Bronchial epithelial cell (primary cell): ENCODE measurements at regions not wholly inside any gene's neighbourhood (a gene's known extent, or its start where the extent isn't known, plus 50 kb on each side); places are given as distances from the start of the nearest gene placed in this dataset.
"Not testable (repeated sequence)": the region's sequence is repeated elsewhere in the genome, so short reads cannot be mapped to it uniquely, and the experiment has no call there.

Experiments used
- DNase-seq: peaks from one replicate; pipeline ENCODE4 v3.0.0-alpha.2; 2010; ENCODE audit warnings: low read depth
- FAIRE-seq: peaks from 2 replicates; lab custom pipeline; 2011; peaks lifted over from hg19 to GRCh38; lab: Jason Lieb, UNC
- H3K27me3 ChIP-seq: 2 replicates; pipeline ENCODE4 v1.5.1; 2011; ENCODE audit warnings: low read length; ENCODE audit not compliant: control insufficient read depth, insufficient read depth
- H3K36me3 ChIP-seq: 2 replicates; pipeline ENCODE4 v1.5.1; 2011; ENCODE audit warnings: low read length; ENCODE audit not compliant: control insufficient read depth, insufficient read depth
- H3K4me3 ChIP-seq: 2 replicates; pipeline ENCODE4 v1.5.1; 2011; ENCODE audit warnings: mild to moderate bottlenecking, low read depth, low read length, control low read depth
- CTCF ChIP-seq: IDR thresholded peaks from 2 replicates; pipeline ENCODE4 v1.5.1; 2011; ENCODE audit warnings: mild to moderate bottlenecking, moderate library complexity, low read length, control low read depth, inconsistent platforms; ENCODE audit not compliant: insufficient read depth, severe bottlenecking

- DNase-seq (peak; percentile 4), FAIRE-seq (no peak)
- no peak for TF ChIP-seq CTCF
- no peaks in the 10 kb centered on the region for H3K36me3 ChIP-seq
- no peak overlapping the region for H3K4me3 ChIP-seq
- H3K27me3 ChIP-seq, result no peaks in the 10 kb centered on the region
These were observed 89.6 kb upstream of the UBE2E3 start for GRCh38 chr2:180890781-180891180.

DNA sequence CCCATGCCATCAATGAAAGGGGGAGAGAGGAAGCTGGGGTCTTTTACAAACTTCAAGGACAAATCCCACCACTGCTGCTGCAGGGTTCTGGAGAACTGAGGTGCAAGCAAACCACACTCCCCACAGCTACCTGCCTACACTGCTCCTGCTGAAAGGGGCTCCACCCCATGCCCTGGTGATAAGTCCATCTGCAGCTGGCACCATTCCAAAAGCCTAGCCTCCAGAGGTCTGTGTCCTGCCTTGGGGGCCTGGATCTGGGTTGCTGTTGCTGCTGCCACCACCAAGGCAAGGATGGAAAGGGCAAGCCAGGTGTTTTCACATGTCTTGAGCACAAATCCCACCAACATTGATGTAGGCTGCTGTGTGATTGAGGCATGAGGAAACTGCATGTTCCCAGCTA, 97.4 kb upstream of the UBE2E3 start:
- H3K4me3 ChIP-seq, result no peak overlapping the region
- DNase-seq (no peak), FAIRE-seq (no peak)
- H3K27me3 ChIP-seq, result no peaks in the 10 kb centered on the region
- H3K36me3 ChIP-seq, result no peaks in the 10 kb centered on the region
- TF ChIP-seq CTCF, result no peak

DNA sequence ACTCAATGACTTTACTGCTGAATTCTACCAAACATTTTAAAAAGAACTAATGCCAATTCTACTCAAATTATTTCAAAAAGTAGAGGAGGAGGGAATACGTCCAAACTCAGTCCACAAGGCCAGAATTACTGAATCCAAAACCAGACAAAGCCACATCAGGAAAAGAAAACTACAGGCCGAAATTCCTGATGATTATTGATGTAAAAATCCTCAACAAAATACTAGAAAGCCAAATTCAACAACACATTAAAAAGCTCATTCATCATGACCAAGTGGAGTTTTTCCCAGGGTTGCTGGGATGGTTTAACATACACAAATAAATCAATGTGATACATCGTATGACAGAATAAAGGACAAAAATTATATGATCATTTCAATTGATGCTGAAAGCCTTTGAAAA, 103.9 kb upstream of the UBE2E3 start:
- Histone ChIP-seq H3K27me3 (no peaks in the 10 kb centered on the region), H3K4me3 (no peak overlapping the region), H3K36me3 (no peaks in the 10 kb centered on the region)
- DNase-seq (no peak), FAIRE-seq (no peak)
- TF ChIP-seq CTCF, result no peak

DNA sequence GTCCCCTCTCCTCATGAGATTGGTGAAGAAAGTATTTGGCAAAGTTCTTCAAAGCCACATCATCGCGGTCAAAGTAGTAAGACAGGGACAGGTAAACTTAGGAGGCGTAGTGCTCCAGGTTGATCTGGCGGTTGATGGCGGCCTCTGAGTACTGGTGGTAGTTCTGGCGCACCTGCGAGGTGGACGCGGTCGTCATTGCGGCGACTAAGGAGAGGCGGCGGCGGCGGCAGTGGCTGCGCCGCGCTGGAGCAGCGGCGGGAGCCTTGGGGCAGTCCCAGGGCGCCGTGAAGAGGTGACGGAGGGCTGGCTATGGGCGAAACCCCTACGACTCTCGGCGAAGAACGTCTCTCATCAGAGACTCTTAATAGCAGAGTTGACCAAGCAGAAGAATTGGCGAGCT, 107.2 kb upstream of the UBE2E3 start:
- no peak for FAIRE-seq
- no peak for DNase-seq
- TF ChIP-seq CTCF, result no peak

DNA sequence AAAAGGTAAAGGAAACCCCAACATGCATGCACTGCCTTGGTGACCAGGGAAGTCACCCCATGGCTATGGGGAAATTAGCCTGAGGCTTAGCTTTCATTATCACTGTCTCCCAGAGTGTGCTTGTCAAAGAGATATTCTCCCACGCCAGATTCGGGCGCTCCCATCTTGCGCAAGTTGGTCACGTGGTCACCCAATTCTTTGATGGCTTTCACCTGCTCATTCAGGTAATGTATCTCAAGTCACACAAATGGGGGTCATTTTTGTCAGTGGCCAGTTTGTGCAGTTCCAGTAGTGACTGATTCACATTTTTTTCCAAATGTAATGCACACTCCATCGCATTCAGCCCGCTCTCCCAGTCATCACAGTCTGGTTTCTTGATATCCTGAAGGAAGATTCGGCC, 107.6 kb upstream of the UBE2E3 start:
- not testable (repeated sequence) for DNase-seq, H3K4me3 ChIP-seq, FAIRE-seq

More for the DNA sequence above, 107.2 kb upstream of the UBE2E3 start:
- H3K27me3 ChIP-seq, result no peaks in the 10 kb centered on the region
- H3K4me3 ChIP-seq, result no peak overlapping the region
- no peaks in the 10 kb centered on the region for H3K36me3 ChIP-seq

DNA sequence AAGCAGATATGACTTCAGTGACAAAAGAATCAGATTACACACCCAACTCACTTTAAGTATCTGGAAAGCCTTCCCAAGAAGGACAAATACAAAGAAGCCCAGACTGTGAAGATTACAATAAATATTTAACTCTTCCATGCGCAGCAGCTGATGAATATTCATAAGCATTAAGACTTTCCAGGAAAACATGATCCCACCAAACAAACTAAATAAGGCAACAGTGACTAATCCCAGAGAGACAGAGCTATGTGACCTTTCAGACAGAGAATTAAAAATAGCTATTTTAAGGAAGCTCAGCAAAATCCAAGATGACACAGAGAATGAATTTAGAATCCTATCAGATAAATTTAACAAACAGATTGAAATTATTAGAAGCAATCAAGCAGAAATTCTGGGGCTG, 108.2 kb upstream of the UBE2E3 start:
- DNase-seq (no peak), FAIRE-seq (no peak)
- no peak for TF ChIP-seq CTCF
- no peak overlapping the region for H3K4me3 ChIP-seq
- no peaks in the 10 kb centered on the region for H3K36me3 ChIP-seq
- H3K27me3 ChIP-seq, result no peaks in the 10 kb centered on the region

More for the DNA sequence above, 107.6 kb upstream of the UBE2E3 start:
- not testable (repeated sequence) for H3K36me3 ChIP-seq, H3K27me3 ChIP-seq
